ENCODE measurements at regions not wholly inside any gene's neighbourhood (a gene's known extent, or its start where the extent isn't known, plus 50 kb on each side); places are given as distances from the start of the nearest gene placed in this dataset.

DNA sequence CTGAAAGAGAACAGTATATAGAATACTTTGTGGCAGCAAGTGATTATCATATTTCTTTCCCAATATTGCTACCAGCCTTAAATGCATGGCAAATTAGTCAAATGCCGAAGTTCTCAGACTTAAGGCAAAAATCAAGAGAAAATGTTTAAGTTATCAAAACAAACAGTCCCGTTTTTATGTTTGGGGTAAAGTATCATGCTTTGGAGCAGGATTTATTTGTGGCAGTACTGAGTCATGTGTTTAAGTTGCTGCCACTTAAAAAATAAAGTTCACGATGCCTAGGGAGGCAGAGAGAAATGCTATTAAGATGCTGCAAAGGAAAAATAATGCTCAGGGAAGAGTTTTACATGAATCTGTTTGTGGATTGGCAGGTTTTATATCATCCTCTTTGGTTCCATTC lies 417.4 kb upstream of the MDFIC2 start:
- ATAC-seq, result no peak
- TF ChIP-seq, protein P1, sequence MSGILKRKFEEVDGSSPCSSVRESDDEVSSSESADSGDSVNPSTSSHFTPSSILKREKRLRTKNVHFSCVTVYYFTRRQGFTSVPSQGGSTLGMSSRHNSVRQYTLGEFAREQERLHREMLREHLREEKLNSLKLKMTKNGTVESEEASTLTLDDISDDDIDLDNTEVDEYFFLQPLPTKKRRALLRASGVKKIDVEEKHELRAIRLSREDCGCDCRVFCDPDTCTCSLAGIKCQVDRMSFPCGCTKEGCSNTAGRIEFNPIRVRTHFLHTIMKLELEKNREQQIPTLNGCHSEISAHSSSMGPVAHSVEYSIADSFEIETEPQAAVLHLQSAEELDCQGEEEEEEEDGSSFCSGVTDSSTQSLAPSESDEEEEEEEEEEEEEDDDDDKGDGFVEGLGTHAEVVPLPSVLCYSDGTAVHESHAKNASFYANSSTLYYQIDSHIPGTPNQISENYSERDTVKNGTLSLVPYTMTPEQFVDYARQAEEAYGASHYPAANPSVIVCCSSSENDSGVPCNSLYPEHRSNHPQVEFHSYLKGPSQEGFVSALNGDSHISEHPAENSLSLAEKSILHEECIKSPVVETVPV (CRISPR knock-in tag; IDR thresholded peaks at IDR 0.05), result no peak
- TF ChIP-seq, protein P2, sequence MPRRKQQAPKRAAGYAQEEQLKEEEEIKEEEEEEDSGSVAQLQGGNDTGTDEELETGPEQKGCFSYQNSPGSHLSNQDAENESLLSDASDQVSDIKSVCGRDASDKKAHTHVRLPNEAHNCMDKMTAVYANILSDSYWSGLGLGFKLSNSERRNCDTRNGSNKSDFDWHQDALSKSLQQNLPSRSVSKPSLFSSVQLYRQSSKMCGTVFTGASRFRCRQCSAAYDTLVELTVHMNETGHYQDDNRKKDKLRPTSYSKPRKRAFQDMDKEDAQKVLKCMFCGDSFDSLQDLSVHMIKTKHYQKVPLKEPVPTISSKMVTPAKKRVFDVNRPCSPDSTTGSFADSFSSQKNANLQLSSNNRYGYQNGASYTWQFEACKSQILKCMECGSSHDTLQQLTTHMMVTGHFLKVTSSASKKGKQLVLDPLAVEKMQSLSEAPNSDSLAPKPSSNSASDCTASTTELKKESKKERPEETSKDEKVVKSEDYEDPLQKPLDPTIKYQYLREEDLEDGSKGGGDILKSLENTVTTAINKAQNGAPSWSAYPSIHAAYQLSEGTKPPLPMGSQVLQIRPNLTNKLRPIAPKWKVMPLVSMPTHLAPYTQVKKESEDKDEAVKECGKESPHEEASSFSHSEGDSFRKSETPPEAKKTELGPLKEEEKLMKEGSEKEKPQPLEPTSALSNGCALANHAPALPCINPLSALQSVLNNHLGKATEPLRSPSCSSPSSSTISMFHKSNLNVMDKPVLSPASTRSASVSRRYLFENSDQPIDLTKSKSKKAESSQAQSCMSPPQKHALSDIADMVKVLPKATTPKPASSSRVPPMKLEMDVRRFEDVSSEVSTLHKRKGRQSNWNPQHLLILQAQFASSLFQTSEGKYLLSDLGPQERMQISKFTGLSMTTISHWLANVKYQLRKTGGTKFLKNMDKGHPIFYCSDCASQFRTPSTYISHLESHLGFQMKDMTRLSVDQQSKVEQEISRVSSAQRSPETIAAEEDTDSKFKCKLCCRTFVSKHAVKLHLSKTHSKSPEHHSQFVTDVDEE (CRISPR knock-in tag; IDR thresholded peaks at IDR 0.05), result no peak
- no peak for TF ChIP-seq ZNF70 (CRISPR knock-in tag; IDR thresholded peaks at IDR 0.05)
- TF ChIP-seq CSDC2 (CRISPR knock-in tag; IDR thresholded peaks at IDR 0.05), result no peak
- TF ChIP-seq RARB (CRISPR knock-in tag; IDR thresholded peaks at IDR 0.05), result no peak

DNA sequence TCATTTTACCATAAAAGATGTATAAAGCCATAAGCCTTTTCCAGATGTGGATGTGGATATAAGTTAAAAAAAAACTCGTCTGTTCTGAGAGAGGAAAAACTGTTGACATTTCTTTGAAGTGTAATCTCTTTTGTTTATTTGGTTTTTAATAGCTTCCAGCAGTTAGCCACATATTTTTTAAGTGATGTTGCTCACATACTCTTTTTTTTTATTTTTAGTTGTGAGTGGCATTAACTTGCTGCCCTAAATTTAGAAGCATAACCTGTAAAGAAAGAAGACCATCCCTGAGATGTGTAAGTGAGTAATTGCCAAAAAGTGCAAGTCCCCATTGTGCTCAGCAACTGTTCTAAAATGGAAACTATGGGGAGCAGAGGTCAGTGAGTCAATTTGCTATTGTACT lies 415.9 kb upstream of the MDFIC2 start:
- TF ChIP-seq GLIS3 (CRISPR knock-in tag; IDR thresholded peaks at IDR 0.05), result no peak
- no peak for TF ChIP-seq ZNF8 (CRISPR knock-in tag; IDR thresholded peaks at IDR 0.05)
- no peak for ATAC-seq

DNA sequence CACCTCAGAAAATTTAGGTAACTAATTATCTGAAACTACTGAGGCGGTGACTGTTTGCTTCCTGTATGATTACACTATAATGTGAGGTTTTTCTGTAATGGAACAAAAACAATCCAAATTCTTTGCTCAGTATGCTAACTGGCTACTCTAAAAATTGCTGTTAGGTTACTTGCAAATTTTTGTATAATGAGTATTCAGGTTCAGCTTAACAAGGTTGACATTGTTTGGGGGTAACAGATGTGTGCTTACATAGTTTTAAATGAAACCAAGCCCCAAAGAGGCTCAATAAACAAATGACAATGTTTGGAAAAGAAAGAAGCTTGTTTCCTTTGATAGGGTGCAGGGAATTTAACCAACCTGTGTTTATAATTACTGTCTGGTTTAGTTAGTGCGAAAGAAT lies 414.5 kb upstream of the MDFIC2 start:
- TF ChIP-seq ZC3H10 (CRISPR knock-in tag; IDR thresholded peaks at IDR 0.05) (no peak), OSR1 (CRISPR knock-in tag; IDR thresholded peaks at IDR 0.05) (no peak), ISL1 (CRISPR knock-in tag; IDR thresholded peaks at IDR 0.05) (no peak), ZNF8 (CRISPR knock-in tag; IDR thresholded peaks at IDR 0.05) (no peak), PPARA (CRISPR knock-in tag; IDR thresholded peaks at IDR 0.05; ENCODE audit: borderline replicate concordance) (no peak), ARNTL (CRISPR knock-in tag; IDR thresholded peaks at IDR 0.05; ENCODE audit: borderline replicate concordance, low read depth) (no peak), ZNF565 (CRISPR knock-in tag; conservative IDR thresholded peaks at IDR 0.05; ENCODE audit: low read depth) (no peak), ZNF70 (CRISPR knock-in tag; IDR thresholded peaks at IDR 0.05) (no peak), TCF4 (CRISPR knock-in tag; IDR thresholded peaks at IDR 0.05; ENCODE audit: borderline replicate concordance) (no peak), ZFP30 (CRISPR knock-in tag; IDR thresholded peaks at IDR 0.05) (no peak), RARB (CRISPR knock-in tag; IDR thresholded peaks at IDR 0.05) (no peak), TOX (CRISPR knock-in tag; IDR thresholded peaks at IDR 0.05; ENCODE audit: borderline replicate concordance) (no peak)
- TF ChIP-seq, protein P3, sequence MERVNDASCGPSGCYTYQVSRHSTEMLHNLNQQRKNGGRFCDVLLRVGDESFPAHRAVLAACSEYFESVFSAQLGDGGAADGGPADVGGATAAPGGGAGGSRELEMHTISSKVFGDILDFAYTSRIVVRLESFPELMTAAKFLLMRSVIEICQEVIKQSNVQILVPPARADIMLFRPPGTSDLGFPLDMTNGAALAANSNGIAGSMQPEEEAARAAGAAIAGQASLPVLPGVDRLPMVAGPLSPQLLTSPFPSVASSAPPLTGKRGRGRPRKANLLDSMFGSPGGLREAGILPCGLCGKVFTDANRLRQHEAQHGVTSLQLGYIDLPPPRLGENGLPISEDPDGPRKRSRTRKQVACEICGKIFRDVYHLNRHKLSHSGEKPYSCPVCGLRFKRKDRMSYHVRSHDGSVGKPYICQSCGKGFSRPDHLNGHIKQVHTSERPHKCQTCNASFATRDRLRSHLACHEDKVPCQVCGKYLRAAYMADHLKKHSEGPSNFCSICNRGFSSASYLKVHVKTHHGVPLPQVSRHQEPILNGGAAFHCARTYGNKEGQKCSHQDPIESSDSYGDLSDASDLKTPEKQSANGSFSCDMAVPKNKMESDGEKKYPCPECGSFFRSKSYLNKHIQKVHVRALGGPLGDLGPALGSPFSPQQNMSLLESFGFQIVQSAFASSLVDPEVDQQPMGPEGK (CRISPR knock-in tag; IDR thresholded peaks at IDR 0.05; ENCODE audit: borderline replicate concordance), result no peak
- TF ChIP-seq, protein P4, sequence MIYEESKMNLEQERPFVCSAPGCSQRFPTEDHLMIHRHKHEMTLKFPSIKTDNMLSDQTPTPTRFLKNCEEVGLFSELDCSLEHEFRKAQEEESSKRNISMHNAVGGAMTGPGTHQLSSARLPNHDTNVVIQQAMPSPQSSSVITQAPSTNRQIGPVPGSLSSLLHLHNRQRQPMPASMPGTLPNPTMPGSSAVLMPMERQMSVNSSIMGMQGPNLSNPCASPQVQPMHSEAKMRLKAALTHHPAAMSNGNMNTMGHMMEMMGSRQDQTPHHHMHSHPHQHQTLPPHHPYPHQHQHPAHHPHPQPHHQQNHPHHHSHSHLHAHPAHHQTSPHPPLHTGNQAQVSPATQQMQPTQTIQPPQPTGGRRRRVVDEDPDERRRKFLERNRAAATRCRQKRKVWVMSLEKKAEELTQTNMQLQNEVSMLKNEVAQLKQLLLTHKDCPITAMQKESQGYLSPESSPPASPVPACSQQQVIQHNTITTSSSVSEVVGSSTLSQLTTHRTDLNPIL (CRISPR knock-in tag; IDR thresholded peaks at IDR 0.05; ENCODE audit: low read depth), result no peak
- TF ChIP-seq, protein P1 (CRISPR knock-in tag; IDR thresholded peaks at IDR 0.05), result no peak
- TF ChIP-seq, protein P5, sequence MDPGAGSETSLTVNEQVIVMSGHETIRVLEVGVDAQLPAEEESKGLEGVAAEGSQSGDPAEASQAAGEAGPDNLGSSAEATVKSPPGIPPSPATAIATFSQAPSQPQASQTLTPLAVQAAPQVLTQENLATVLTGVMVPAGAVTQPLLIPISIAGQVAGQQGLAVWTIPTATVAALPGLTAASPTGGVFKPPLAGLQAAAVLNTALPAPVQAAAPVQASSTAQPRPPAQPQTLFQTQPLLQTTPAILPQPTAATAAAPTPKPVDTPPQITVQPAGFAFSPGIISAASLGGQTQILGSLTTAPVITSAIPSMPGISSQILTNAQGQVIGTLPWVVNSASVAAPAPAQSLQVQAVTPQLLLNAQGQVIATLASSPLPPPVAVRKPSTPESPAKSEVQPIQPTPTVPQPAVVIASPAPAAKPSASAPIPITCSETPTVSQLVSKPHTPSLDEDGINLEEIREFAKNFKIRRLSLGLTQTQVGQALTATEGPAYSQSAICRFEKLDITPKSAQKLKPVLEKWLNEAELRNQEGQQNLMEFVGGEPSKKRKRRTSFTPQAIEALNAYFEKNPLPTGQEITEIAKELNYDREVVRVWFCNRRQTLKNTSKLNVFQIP (CRISPR knock-in tag; IDR thresholded peaks at IDR 0.05; ENCODE audit: borderline replicate concordance, low read depth), result no peak
- no peak for ATAC-seq
